Skeletal muscle satellite cell (primary cell): ENCODE measurements at regions not wholly inside any gene's neighbourhood (a gene's known extent, or its start where the extent isn't known, plus 50 kb on each side); places are given as distances from the start of the nearest gene placed in this dataset.

Experiments used
- H3K27me3 ChIP-seq: 2 replicates; pipeline ENCODE4 v1.7.0; 2013; ENCODE audit warnings: low read length; ENCODE audit not compliant: control insufficient read depth, insufficient read depth
- H3K36me3 ChIP-seq: 2 replicates; pipeline ENCODE4 v1.7.0; 2013; ENCODE audit warnings: mild to moderate bottlenecking, control low read depth, low read length; ENCODE audit not compliant: insufficient read depth
- H3K4me1 ChIP-seq: 2 replicates; pipeline ENCODE4 v1.7.0; 2013; ENCODE audit warnings: low read length; ENCODE audit not compliant: control insufficient read depth, insufficient read depth
- H3K4me2 ChIP-seq: 2 replicates; pipeline ENCODE4 v1.7.0; 2013; ENCODE audit warnings: mild to moderate bottlenecking, low read length
- H3K4me3 ChIP-seq: 2 replicates; pipeline ENCODE4 v1.7.0; 2013; ENCODE audit warnings: low read length
- H3K9ac ChIP-seq: 2 replicates; pipeline ENCODE4 v1.7.0; 2013; ENCODE audit warnings: mild to moderate bottlenecking, low read depth, low read length, moderate library complexity
- H3K9me3 ChIP-seq: replicated peaks from 2 replicates; pipeline ENCODE4 v1.7.0; 2013; ENCODE audit warnings: mild to moderate bottlenecking, control low read depth, low read length

DNA sequence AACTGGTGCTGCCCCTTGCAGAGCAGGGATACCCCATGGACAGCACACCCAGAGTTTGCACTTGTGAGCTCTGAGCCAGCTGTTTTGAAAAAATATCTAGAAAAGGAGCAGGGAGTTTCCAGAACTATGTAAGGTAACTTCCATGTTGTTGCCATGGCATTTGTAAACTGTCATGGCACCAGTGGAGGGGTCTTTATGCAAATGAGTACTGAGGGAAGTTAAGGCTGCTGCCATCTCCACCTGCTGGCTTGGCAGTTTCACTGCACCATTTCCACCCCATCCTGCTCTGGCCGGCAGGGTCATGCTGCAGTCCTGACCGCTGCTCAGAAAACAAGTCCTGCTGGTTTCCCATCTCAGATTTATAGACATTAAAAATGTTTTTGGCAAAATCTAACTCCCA is 52.3 kb upstream of the SNTG2 start:
- Histone ChIP-seq H3K36me3 (no peaks in the 10 kb centered on the region), H3K4me2 (no peak overlapping the region), H3K4me1 (no peaks in the 10 kb centered on the region), H3K4me3 (no peak overlapping the region), H3K27me3 (no peaks in the 10 kb centered on the region), H3K9ac (no peak overlapping the region), H3K9me3 (peaks cover 7% of the 10 kb centered on the region)

DNA sequence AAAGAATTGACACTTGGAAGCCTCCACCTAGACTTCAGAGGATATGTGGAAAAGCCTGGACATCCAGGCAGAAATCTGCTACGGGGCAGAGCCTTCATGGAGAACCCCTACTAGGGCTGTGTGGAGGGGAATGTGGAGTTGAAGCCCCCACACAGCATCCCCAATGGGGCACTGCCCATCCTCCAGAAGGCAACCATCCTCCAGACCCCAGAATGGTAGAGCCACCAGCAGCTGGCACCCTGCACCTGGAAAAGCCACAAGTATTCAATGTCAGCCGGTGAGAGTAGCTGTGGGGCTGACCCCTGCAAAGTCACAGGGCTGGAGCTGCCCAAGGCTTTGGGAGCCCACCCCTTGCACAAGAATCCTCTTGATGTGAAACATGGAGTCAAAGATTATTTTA is 53.6 kb upstream of the SNTG2 start:
- Histone ChIP-seq H3K27me3 (no peaks in the 10 kb centered on the region), H3K9me3 (peaks cover 11% of the 10 kb centered on the region), H3K4me1 (no peaks in the 10 kb centered on the region), H3K9ac (no peak overlapping the region), H3K36me3 (no peaks in the 10 kb centered on the region), H3K4me2 (no peak overlapping the region), H3K4me3 (no peak overlapping the region)

DNA sequence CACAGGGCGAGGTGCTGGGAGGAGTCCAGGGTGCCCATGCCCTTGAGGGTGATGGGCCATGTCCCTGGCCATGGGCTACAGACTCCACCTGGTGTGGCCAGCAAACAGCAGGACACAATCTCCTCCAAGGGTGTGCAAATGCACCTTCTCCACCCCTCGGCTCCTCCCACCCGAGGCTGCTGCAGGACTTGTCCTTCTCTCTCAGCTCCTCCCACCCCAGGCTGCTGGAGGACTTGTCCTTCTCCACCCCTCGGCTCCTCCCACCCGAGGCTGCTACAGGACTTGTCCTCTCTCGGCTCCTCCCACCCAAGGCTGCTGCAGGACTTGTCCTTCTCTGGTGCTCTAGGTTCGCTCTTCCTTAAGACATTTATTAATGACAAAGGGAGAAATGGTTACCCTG is 57.3 kb upstream of the SNTG2 start:
- H3K36me3 ChIP-seq = no peaks in the 10 kb centered on the region
- no peak overlapping the region for H3K9ac ChIP-seq
- H3K27me3 ChIP-seq = no peaks in the 10 kb centered on the region
- H3K4me2 ChIP-seq = no peak overlapping the region
- peaks cover 11% of the 10 kb centered on the region for H3K9me3 ChIP-seq
- H3K4me1 ChIP-seq = no peaks in the 10 kb centered on the region
- no peak overlapping the region for H3K4me3 ChIP-seq

DNA sequence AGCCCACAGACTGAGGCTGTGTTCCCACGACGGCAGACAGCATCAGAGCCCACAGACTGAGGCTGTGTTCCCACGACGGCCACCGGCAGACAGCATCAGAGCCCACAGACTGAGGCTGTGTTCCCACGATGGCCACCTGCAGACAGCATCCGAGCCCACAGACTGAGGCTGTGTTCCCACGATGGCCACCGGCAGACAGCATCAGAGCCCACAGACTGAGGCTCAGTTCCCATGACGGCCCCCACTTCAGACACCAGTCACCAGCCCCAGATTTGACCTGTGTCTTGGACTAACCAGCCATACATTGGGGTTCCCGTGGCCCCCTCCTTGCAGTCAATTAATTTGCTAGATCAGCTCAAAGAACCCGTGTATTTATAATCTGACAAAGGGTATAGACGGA is 57.8 kb upstream of the SNTG2 start:
- no peaks in the 10 kb centered on the region for H3K27me3 ChIP-seq
- H3K4me1 ChIP-seq = no peaks in the 10 kb centered on the region
- no peaks in the 10 kb centered on the region for H3K36me3 ChIP-seq
- peaks cover 11% of the 10 kb centered on the region for H3K9me3 ChIP-seq
- no peak overlapping the region for H3K4me3 ChIP-seq
- H3K9ac ChIP-seq = no peak overlapping the region
- H3K4me2 ChIP-seq = no peak overlapping the region

DNA sequence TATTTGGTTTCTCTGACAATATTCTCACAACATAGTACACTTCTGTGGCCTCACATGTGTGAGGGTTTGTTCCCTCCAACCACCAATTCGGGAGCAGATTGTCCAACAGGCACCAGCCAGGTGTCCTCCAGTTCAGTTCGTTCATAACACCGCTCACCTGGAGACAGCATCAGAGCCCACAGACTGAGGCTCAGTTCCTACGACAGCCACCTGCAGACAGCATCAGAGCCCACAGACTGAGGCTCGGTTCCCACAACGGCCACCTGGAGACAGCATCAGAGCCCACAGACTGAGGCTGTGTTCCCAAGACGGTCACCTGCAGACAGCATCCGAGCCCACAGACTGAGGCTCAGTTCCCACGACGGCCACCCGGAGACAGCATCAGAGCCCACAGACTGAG is 58.2 kb upstream of the SNTG2 start:
- H3K4me1 ChIP-seq = no peaks in the 10 kb centered on the region
- H3K4me2 ChIP-seq = no peak overlapping the region
- H3K36me3 ChIP-seq = no peaks in the 10 kb centered on the region
- peaks cover 11% of the 10 kb centered on the region for H3K9me3 ChIP-seq
- H3K4me3 ChIP-seq = no peak overlapping the region
- H3K27me3 ChIP-seq = no peaks in the 10 kb centered on the region
- H3K9ac ChIP-seq = no peak overlapping the region

DNA sequence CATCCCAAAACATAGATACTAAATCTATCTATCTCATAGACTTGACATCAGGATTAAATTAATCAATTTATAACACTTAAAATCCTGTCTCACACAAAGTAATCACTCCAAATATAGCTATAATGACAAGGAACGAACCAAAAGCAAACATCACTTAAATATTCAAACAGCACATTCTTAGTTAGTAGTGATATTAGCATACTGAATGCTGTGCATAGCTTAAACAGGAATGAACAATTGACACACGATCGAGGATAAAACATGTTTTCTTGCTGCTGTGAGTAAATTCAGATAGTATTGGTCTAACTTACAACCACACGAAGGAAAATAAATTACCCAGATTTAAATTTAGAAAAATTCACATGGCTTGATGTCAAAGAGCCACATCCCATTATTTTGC is 58.9 kb upstream of the SNTG2 start:
- H3K36me3 ChIP-seq = no peaks in the 10 kb centered on the region
- H3K9me3 ChIP-seq = peaks cover 11% of the 10 kb centered on the region
- no peaks in the 10 kb centered on the region for H3K4me1 ChIP-seq
- no peak overlapping the region for H3K4me2 ChIP-seq
- H3K27me3 ChIP-seq = no peaks in the 10 kb centered on the region
- H3K4me3 ChIP-seq = no peak overlapping the region
- H3K9ac ChIP-seq = no peak overlapping the region

DNA sequence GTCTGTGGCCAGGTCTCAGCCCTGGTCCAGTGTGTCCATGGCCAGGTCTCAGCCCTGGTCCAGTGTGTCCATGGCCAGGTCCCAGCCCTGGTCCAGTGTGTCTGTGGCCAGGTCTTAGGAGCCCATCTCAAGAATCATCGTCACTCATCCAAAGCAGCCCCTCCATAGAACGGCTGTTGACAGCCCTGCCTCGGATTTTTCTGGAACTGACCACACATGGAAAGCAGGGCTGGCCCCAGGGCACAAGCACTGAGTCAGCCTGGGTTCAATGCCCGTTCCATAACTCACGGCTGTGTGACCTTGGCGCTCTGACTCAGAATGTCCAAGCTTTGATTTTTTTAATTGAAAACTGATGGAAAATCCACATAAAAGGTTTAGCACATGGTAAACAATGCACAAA is 59.9 kb upstream of the SNTG2 start:
- Histone ChIP-seq H3K36me3 (no peaks in the 10 kb centered on the region), H3K27me3 (no peaks in the 10 kb centered on the region), H3K9ac (no peak overlapping the region), H3K9me3 (peaks cover 12% of the 10 kb centered on the region), H3K4me3 (no peak overlapping the region), H3K4me2 (no peak overlapping the region), H3K4me1 (no peaks in the 10 kb centered on the region)

DNA sequence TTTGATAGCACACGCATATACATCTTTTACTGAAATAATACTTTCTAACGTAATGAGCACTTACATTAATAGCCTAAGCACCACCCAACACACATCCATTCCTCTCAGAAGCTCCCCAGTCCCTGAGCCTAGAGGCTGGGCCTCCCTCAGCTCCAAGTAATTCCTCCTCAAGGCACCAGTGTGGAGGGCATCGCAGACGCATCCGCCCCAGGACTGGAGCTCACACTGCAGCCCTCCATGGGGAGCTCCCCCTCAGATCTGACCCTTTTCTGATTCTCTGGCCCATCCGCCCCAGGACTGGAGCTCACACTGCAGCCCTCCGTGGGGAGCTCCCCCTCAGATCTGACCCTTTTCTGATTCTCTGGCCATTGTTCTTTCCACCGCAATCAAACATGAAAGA is 60.4 kb upstream of the SNTG2 start:
- no peak overlapping the region for H3K4me2 ChIP-seq
- peaks cover 10% of the 10 kb centered on the region for H3K9me3 ChIP-seq
- no peaks in the 10 kb centered on the region for H3K27me3 ChIP-seq
- no peak overlapping the region for H3K9ac ChIP-seq
- no peaks in the 10 kb centered on the region for H3K36me3 ChIP-seq
- H3K4me3 ChIP-seq = no peak overlapping the region
- no peaks in the 10 kb centered on the region for H3K4me1 ChIP-seq

DNA sequence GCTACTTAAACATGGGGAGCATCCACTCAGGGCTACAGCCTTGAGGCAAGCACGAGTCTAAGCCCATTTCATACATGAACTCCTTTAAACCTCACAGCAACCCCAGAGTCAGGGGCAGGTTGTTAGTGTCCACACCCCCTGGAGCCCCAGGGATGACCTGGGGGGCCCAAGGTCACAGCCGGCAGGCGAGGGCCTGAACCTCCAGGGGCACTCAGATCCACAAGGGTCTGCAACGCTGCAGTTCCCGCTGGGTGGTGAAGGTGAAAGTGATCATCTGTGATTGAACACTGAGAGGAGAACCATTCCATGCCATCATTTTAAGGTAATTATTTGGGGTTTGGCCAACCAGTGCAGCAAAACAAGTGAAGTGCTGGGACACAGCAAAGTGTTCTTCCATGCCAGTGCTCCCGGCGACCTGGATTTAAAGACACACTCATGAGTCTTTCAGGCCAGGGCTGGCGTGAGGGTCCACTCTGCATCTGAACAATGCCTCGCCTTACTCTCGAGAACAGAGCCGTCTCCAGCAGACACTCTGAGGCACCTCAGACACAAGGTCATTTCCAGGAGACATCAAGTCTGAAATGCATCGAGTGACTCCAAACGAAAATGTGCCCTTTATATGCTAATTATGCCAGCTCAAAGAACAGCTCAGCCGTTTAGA is 61.6 kb upstream of the SNTG2 start:
- Histone ChIP-seq H3K4me1 (no peaks in the 10 kb centered on the region), H3K9ac (no peak overlapping the region), H3K4me2 (no peak overlapping the region), H3K9me3 (peaks cover 10% of the 10 kb centered on the region), H3K36me3 (no peaks in the 10 kb centered on the region), H3K4me3 (no peak overlapping the region), H3K27me3 (no peaks in the 10 kb centered on the region)

DNA sequence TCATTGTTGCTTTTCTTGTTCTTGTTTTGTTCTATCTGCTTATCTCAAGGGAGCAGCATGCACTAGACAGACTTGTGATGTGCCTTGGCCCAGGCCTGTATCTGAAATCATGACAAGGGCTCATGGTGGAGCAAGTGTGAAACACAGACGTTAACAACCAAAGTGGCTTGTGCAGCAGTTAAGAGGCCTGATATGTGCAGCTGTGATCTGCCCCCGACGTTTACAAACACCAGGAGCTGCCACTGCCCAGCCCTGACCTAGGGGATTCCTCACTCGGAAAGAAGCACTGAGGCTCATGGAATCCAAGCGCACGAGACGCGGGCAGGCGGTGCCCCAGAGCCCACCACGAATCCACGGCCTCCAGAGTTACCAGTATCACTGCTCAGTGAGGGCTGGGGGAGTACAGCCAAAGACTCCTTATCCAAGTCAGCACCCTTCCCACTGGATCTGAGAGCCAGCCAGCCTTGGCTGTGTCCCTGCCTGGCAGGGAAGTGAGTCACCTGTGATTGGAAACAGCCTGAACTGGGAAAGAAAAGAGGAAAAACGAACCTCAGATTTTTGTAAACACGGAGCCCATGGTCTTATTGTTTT is 62.3 kb upstream of the SNTG2 start:
- H3K4me1 ChIP-seq = no peaks in the 10 kb centered on the region
- no peak overlapping the region for H3K4me3 ChIP-seq
- H3K27me3 ChIP-seq = no peaks in the 10 kb centered on the region
- peaks cover 10% of the 10 kb centered on the region for H3K9me3 ChIP-seq
- H3K4me2 ChIP-seq = no peak overlapping the region
- no peak overlapping the region for H3K9ac ChIP-seq
- no peaks in the 10 kb centered on the region for H3K36me3 ChIP-seq

DNA sequence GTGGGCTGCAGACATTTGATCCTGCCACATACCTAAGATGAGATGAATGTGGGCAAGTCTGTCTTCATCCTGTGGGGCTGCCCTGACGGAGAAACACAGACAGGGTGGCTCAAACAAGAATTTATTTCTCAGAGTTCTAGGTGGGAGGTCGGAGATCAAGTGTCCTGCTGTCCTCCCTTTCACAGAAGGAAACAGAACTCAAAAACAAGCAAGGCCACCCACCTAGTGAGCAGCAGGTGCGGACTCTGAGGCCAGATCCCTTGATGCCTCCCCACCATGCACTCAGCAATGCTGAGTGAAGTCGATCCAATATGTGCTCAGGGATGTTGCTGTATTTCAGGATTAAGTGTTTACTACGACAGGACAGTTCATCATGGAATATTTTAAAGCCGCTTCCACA is 63.0 kb upstream of the SNTG2 start:
- Histone ChIP-seq H3K36me3 (no peaks in the 10 kb centered on the region), H3K4me3 (no peak overlapping the region), H3K9me3 (peaks cover 8% of the 10 kb centered on the region), H3K27me3 (no peaks in the 10 kb centered on the region), H3K4me2 (no peak overlapping the region), H3K4me1 (no peaks in the 10 kb centered on the region), H3K9ac (no peak overlapping the region)
